Type B pancreatic cell (in vitro differentiated cells): ENCODE measurements at regions not wholly inside any gene's neighbourhood (a gene's known extent, or its start where the extent isn't known, plus 50 kb on each side); places are given as distances from the start of the nearest gene placed in this dataset.

ENCODE experiments used
- DNase-seq: peaks from one replicate; pipeline ENCODE4 v3.0.0; 2021; ENCODE audit warnings: mixed read lengths; ENCODE audit not compliant: unreplicated experiment; ENCODE audit errors: extremely low spot score
- H3K27ac Mint-ChIP-seq: 2 replicates; pipeline ENCODE4 v1.8.0; 2021; ENCODE audit warnings: mild to moderate bottlenecking, mixed read lengths
- H3K27me3 Mint-ChIP-seq: 2 replicates; pipeline ENCODE4 v1.8.0; 2021; ENCODE audit warnings: mixed read lengths
- H3K36me3 Mint-ChIP-seq: 2 replicates; pipeline ENCODE4 v1.8.0; 2021; ENCODE audit warnings: mixed read lengths
- H3K4me1 Mint-ChIP-seq: one replicate; pipeline ENCODE4 v1.8.0; 2021; ENCODE audit warnings: mixed read lengths; ENCODE audit not compliant: unreplicated experiment
- H3K4me3 Mint-ChIP-seq: 2 replicates; pipeline ENCODE4 v1.8.0; 2021; ENCODE audit warnings: mild to moderate bottlenecking, mixed read lengths
- H3K9me3 Mint-ChIP-seq: 2 replicates; pipeline ENCODE4 v1.8.0; 2021; ENCODE audit warnings: mixed read lengths
- CTCF ChIP-seq: fragments of 200-600 bp; sonication (generic); conservative IDR thresholded peaks from 2 replicates; pipeline ENCODE4 v1.5.0; 2021; ENCODE audit warnings: antibody characterized with exemption, mild to moderate bottlenecking

GRCh38 chr2:66748939-66749338 is 314.0 kb downstream of the MEIS1 start:
- no peak for DNase-seq
- Mint-ChIP-seq H3K36me3 (no peaks in the 10 kb centered on the region), H3K27ac (no peak overlapping the region), H3K27me3 (no peaks in the 10 kb centered on the region), H3K4me3 (no peak overlapping the region), H3K9me3 (no peaks in the 10 kb centered on the region), H3K4me1 (peaks cover 8% of the 10 kb centered on the region)
- no peak for TF ChIP-seq CTCF

DNA sequence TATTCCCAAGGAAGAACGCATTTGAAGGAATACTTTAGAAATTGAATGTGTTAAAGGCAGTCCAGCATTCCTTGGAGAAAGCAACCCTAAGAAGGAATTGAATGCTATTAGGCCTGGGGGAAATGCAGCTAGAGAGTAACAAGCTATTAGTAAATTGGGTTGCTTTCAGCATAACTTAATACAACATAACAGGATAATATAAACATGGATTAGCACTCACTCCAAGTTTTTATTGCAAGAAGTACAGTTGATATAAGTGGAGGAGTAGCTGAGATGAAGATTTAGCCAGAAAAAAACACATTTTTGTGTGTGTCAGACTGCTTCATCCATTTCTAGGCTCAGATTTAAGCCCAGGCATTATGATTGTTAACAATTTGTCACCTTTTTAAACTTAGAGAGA is 314.6 kb downstream of the MEIS1 start:
- Mint-ChIP-seq H3K9me3 (no peaks in the 10 kb centered on the region), H3K27me3 (no peaks in the 10 kb centered on the region), H3K4me3 (no peak overlapping the region), H3K36me3 (no peaks in the 10 kb centered on the region), H3K4me1 (peaks cover 10% of the 10 kb centered on the region), H3K27ac (no peak overlapping the region)
- DNase-seq = no peak
- TF ChIP-seq CTCF = no peak

GRCh38 chr2:66753257-66753656 is 318.3 kb downstream of the MEIS1 start:
- Mint-ChIP-seq H3K27me3 (no peaks in the 10 kb centered on the region), H3K36me3 (no peaks in the 10 kb centered on the region), H3K4me3 (no peak overlapping the region), H3K9me3 (peaks cover 7% of the 10 kb centered on the region), H3K4me1 (peaks cover 17% of the 10 kb centered on the region), H3K27ac (no peak overlapping the region)
- no peak for DNase-seq
- no peak for TF ChIP-seq CTCF

GRCh38 chr2:66753660-66754059 is 318.7 kb downstream of the MEIS1 start:
- no peak for TF ChIP-seq CTCF
- DNase-seq = no peak
- Mint-ChIP-seq H3K27ac (no peak overlapping the region), H3K4me3 (no peak overlapping the region), H3K4me1 (peaks cover 17% of the 10 kb centered on the region), H3K27me3 (no peaks in the 10 kb centered on the region), H3K9me3 (peaks cover 7% of the 10 kb centered on the region), H3K36me3 (no peaks in the 10 kb centered on the region)

- peaks cover 7% of the 10 kb centered on the region for H3K9me3 Mint-ChIP-seq
- H3K4me1 Mint-ChIP-seq = peaks cover 17% of the 10 kb centered on the region
- no peak overlapping the region for H3K4me3 Mint-ChIP-seq
- H3K27me3 Mint-ChIP-seq = no peaks in the 10 kb centered on the region
- no peak for DNase-seq
- no peak for TF ChIP-seq CTCF
- H3K27ac Mint-ChIP-seq = no peak overlapping the region
- no peaks in the 10 kb centered on the region for H3K36me3 Mint-ChIP-seq
Observed at GRCh38 chr2:66755974-66756373, 321.0 kb downstream of the MEIS1 start.

DNA sequence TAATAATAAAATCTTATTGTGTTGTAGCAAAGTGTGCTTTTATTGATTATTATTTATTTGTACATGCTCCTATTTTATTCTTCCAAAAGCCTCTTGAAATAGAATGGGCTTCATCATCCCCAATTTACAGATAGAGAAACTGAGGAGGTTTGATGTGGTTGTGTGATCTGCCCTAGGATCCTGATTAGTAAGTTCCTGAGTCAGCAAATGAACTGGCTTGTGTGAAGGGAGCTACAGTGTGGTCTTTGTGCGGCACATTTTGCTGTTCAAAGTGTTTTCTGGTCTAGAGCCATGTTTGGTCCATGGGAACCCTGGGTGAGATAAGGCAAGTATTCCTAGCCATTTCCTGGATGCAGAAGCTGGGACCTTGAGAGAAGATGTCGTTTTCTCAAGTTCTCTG is 326.9 kb downstream of the MEIS1 start:
- no peaks in the 10 kb centered on the region for H3K27me3 Mint-ChIP-seq
- no peaks in the 10 kb centered on the region for H3K36me3 Mint-ChIP-seq
- DNase-seq = no peak
- peaks cover 2% of the 10 kb centered on the region for H3K9me3 Mint-ChIP-seq
- TF ChIP-seq CTCF = no peak
- no peaks in the 10 kb centered on the region for H3K4me1 Mint-ChIP-seq
- H3K4me3 Mint-ChIP-seq = no peak overlapping the region
- no peak overlapping the region for H3K27ac Mint-ChIP-seq
